ENCODE measurements at regions not wholly inside any gene's neighbourhood (a gene's known extent, or its start where the extent isn't known, plus 50 kb on each side); places are given as distances from the start of the nearest gene placed in this dataset.

DNA sequence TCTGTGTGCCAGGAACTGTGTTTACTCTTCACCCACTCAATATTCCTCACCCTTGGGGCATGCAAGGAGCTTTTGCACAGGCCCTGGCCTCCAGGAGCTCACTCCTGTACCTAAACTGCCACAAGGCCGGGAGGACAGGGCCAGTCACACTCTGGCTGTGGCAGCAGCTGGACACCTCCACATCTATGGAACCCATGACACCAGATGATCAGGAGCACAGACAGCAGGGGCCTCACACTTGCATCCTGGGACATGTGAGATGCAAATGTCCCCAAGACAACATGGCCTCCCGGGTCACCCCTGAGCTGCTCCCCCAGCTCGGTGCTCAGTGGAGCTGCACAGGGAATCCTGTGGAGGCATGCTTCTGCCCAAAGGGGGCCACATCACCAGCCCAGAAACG, 61.8 kb upstream of the SLC66A3 start:
- Mint-ChIP-seq H3K27me3 (ENCODE audit: unreplicated experiment) (peaks cover 42% of the 10 kb centered on the region), H3K9me3 (ENCODE audit: low read depth, unreplicated experiment) (no peaks in the 10 kb centered on the region), H3K36me3 (ENCODE audit: insufficient read depth, unreplicated experiment) (no peaks in the 10 kb centered on the region), H3K4me3 (ENCODE audit: low read depth, unreplicated experiment) (no peak overlapping the region), H3K27ac (ENCODE audit: unreplicated experiment) (no peak overlapping the region), H3K4me1 (ENCODE audit: low read depth, unreplicated experiment) (no peaks in the 10 kb centered on the region)
- DNase-seq, result no peak
- intact Hi-C loops (cut with micrococcal nuclease; ENCODE audit: unreplicated experiment), result no loop called here
- CTCF ChIA-PET, result interaction anchor here (1.2 kb wide), 1 partner anchor 10 kb away, joined by 3 read pairs; no protein-coding TSS in a partner anchor
- TF ChIP-seq CTCF (IDR thresholded peaks at IDR 0.05; ENCODE audit: unreplicated experiment), result no peak
- BruUV-seq (replicated peaks), result no TSS peak

- Mint-ChIP-seq H3K9me3 (ENCODE audit: low read depth, unreplicated experiment) (no peaks in the 10 kb centered on the region), H3K27me3 (ENCODE audit: unreplicated experiment) (peaks cover 46% of the 10 kb centered on the region), H3K27ac (ENCODE audit: unreplicated experiment) (no peak overlapping the region), H3K4me1 (ENCODE audit: low read depth, unreplicated experiment) (no peaks in the 10 kb centered on the region), H3K4me3 (ENCODE audit: low read depth, unreplicated experiment) (no peak overlapping the region), H3K36me3 (ENCODE audit: insufficient read depth, unreplicated experiment) (no peaks in the 10 kb centered on the region)
- CTCF ChIA-PET, result interaction anchor here (1.2 kb wide), 1 partner anchor 9 kb away, joined by 3 read pairs; no protein-coding TSS in a partner anchor
- BruUV-seq (replicated peaks), result no TSS peak
- DNase-seq, result no peak
- no peak for TF ChIP-seq CTCF (IDR thresholded peaks at IDR 0.05; ENCODE audit: unreplicated experiment)
- intact Hi-C loops (cut with micrococcal nuclease; ENCODE audit: unreplicated experiment), result no loop called here
Observed at GRCh38 chr2:11094021-11094810, 61.1 kb upstream of the SLC66A3 start.

GRCh38 chr2:11096591-11096990, 58.7 kb upstream of the SLC66A3 start:
- no peaks in the 10 kb centered on the region for H3K4me1 Mint-ChIP-seq (ENCODE audit: low read depth, unreplicated experiment)
- H3K9me3 Mint-ChIP-seq (ENCODE audit: low read depth, unreplicated experiment), result no peaks in the 10 kb centered on the region
- no peak overlapping the region for H3K27ac Mint-ChIP-seq (ENCODE audit: unreplicated experiment)
- H3K36me3 Mint-ChIP-seq (ENCODE audit: insufficient read depth, unreplicated experiment), result peaks cover 5% of the 10 kb centered on the region
- no peak for TF ChIP-seq CTCF (IDR thresholded peaks at IDR 0.05; ENCODE audit: unreplicated experiment)
- DNase-seq, result no peak
- no TSS peak for BruUV-seq (replicated peaks)
- no peak overlapping the region for H3K4me3 Mint-ChIP-seq (ENCODE audit: low read depth, unreplicated experiment)
- intact Hi-C loops (cut with micrococcal nuclease; ENCODE audit: unreplicated experiment), result no loop called here
- CTCF ChIA-PET, result no interaction called here
- H3K27me3 Mint-ChIP-seq (ENCODE audit: unreplicated experiment), result peaks cover 69% of the 10 kb centered on the region

GRCh38 chr2:11097038-11097720, 58.1 kb upstream of the SLC66A3 start:
- Mint-ChIP-seq H3K4me3 (ENCODE audit: low read depth, unreplicated experiment) (no peak overlapping the region), H3K4me1 (ENCODE audit: low read depth, unreplicated experiment) (no peaks in the 10 kb centered on the region), H3K27ac (ENCODE audit: unreplicated experiment) (no peak overlapping the region), H3K36me3 (ENCODE audit: insufficient read depth, unreplicated experiment) (peaks cover 5% of the 10 kb centered on the region), H3K27me3 (ENCODE audit: unreplicated experiment) (peaks cover 72% of the 10 kb centered on the region), H3K9me3 (ENCODE audit: low read depth, unreplicated experiment) (no peaks in the 10 kb centered on the region)
- intact Hi-C loops (cut with micrococcal nuclease; ENCODE audit: unreplicated experiment), result no loop called here
- BruUV-seq (replicated peaks), result no TSS peak
- no peak for TF ChIP-seq CTCF (IDR thresholded peaks at IDR 0.05; ENCODE audit: unreplicated experiment)
- no peak for DNase-seq
- CTCF ChIA-PET, result no interaction called here

All from Calu3 (cell line).